ENCODE measurements at regions not wholly inside any gene's neighbourhood (a gene's known extent, or its start where the extent isn't known, plus 50 kb on each side); places are given as distances from the start of the nearest gene placed in this dataset.

DNA sequence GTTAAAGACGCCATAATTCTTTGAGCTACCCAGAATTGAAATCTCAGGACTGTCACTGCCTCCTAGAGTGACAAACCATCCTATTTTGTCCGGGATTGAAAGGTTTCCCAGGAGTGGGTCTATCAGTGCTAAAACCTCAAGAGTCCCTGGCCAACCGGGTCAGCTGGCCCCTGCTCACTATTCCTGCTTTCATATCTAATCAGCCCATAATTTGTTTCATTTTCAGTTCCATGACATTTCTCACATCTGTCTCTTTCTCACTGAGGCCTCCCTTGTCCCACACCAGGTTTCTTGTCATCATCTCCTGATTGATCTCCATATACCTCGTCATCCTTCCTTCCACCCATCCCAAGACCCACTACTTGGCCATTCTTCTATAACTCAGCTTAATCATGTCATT is 98.2 kb downstream of the SLC35B3 start:
- Histone ChIP-seq H3K27ac (no peak overlapping the region), H3K27me3 (no peaks in the 10 kb centered on the region), H3K4me1 (ENCODE audit: control insufficient read depth in 1 of 2, insufficient read depth in 1 of 2, low read depth in 1 of 2, low read length in 1 of 2) (no peaks in the 10 kb centered on the region), H3K4me3 (ENCODE audit: low read depth in 1 of 2, low read length in 1 of 2) (no peak overlapping the region), H3K36me3 (no peaks in the 10 kb centered on the region), H3K9me3 (no peaks in the 10 kb centered on the region)
- TF ChIP-seq, protein P1, sequence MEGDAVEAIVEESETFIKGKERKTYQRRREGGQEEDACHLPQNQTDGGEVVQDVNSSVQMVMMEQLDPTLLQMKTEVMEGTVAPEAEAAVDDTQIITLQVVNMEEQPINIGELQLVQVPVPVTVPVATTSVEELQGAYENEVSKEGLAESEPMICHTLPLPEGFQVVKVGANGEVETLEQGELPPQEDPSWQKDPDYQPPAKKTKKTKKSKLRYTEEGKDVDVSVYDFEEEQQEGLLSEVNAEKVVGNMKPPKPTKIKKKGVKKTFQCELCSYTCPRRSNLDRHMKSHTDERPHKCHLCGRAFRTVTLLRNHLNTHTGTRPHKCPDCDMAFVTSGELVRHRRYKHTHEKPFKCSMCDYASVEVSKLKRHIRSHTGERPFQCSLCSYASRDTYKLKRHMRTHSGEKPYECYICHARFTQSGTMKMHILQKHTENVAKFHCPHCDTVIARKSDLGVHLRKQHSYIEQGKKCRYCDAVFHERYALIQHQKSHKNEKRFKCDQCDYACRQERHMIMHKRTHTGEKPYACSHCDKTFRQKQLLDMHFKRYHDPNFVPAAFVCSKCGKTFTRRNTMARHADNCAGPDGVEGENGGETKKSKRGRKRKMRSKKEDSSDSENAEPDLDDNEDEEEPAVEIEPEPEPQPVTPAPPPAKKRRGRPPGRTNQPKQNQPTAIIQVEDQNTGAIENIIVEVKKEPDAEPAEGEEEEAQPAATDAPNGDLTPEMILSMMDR (IDR thresholded peaks at IDR 0.05): no peak

DNA sequence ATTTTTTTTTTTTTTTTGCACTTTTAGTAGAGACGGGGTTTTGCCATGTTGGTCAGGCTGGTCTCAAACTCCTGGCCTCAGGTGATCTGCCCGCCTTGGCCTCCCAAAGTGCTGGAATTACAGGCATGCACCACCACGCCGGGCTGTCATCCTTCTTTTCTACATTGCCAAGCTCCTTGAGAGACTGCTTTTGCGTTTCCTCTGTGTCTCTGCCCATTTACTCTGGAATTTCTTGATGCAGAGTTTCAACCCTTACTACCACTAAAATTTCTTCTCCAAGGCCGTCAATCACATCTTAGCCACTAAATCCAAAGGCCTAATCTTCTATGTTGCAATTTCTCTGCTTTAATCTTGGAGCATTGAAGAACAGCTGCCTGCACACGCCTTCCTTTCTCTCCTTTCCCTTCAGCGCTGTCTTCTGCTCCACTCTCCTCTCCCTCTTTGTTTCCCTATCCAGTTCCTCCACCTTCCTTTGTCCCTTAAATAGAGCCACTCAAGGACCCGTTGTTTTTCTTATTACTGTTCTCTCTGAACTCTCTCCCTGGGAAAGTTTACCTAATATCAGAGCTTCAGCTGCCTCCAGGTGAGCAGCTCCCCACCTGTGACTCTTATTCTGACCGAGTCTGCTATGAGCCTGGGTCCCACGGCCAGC is 98.8 kb downstream of the SLC35B3 start:
- TF ChIP-seq, protein P1 (IDR thresholded peaks at IDR 0.05): no peak
- Histone ChIP-seq H3K27me3 (no peaks in the 10 kb centered on the region), H3K36me3 (no peaks in the 10 kb centered on the region), H3K4me3 (ENCODE audit: low read depth in 1 of 2, low read length in 1 of 2) (no peak overlapping the region), H3K4me1 (ENCODE audit: control insufficient read depth in 1 of 2, insufficient read depth in 1 of 2, low read depth in 1 of 2, low read length in 1 of 2) (no peaks in the 10 kb centered on the region), H3K27ac (no peak overlapping the region), H3K9me3 (no peaks in the 10 kb centered on the region)

DNA sequence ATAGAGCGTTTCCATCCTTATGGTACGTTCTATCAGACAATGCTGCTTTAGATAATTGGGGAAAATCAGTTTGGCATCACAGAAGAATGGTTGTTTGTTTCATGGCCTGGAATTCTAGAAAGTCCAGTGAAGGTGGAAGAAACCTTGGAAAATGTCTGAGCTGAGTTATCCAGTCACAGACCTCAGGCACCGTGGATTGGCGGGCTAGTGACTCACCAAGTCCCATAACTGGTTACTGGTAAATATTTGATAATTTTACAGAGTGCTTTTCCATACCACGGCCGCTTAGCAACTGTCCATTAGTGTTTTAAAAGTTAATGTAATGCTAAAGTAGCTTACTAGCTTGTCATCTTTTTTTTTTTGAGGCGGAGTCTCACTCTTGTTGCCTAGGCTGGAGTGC is 99.4 kb downstream of the SLC35B3 start:
- TF ChIP-seq, protein P1 (IDR thresholded peaks at IDR 0.05): no peak
- no peaks in the 10 kb centered on the region for H3K9me3 ChIP-seq
- H3K4me3 ChIP-seq (ENCODE audit: low read depth in 1 of 2, low read length in 1 of 2): no peak overlapping the region
- H3K27ac ChIP-seq: no peak overlapping the region
- no peaks in the 10 kb centered on the region for H3K4me1 ChIP-seq (ENCODE audit: control insufficient read depth in 1 of 2, insufficient read depth in 1 of 2, low read depth in 1 of 2, low read length in 1 of 2)
- no peaks in the 10 kb centered on the region for H3K27me3 ChIP-seq
- H3K36me3 ChIP-seq: no peaks in the 10 kb centered on the region

DNA sequence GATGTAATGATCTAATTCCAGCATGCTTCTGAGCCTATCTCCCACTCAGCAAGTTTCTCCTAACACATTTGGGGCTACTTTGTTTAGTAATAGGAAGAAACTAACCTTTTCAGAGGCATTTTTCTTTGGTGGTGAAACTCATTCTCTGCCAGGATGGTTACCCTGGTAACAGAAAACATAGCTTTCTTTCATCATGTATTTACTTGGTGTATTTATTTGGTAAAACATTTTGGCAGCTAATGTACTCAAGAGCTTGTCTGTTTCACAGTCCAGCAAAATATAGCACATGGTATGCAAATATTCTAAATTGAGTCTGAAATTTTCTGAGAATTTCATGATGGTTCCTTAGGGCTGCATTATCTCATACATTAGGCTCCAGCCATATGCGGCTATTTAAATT is 100.0 kb downstream of the SLC35B3 start:
- Histone ChIP-seq H3K4me3 (ENCODE audit: low read depth in 1 of 2, low read length in 1 of 2) (no peak overlapping the region), H3K27ac (no peak overlapping the region), H3K36me3 (no peaks in the 10 kb centered on the region), H3K27me3 (no peaks in the 10 kb centered on the region), H3K4me1 (ENCODE audit: control insufficient read depth in 1 of 2, insufficient read depth in 1 of 2, low read depth in 1 of 2, low read length in 1 of 2) (no peaks in the 10 kb centered on the region), H3K9me3 (no peaks in the 10 kb centered on the region)
- TF ChIP-seq, protein P1 (IDR thresholded peaks at IDR 0.05): no peak

DNA sequence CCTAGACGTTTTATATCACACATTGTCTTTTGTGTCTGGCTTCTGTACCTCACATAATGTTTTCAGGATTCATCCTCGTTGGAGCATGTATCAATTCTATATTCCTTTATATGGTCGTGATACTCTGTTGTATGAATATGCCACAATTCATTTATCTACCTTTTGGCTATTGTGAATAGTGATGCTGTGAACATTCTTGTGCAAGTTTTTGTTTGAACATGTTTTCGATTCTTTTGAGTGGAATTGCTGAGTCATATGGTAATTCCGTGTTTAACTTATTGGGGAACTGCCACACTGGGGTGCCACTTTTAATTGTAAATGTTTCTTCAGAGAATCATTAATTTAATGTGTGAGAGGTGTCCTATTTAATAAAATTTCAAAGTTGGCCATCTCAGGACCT is 101.2 kb downstream of the SLC35B3 start:
- H3K27me3 ChIP-seq: no peaks in the 10 kb centered on the region
- no peak overlapping the region for H3K27ac ChIP-seq
- H3K4me1 ChIP-seq (ENCODE audit: control insufficient read depth in 1 of 2, insufficient read depth in 1 of 2, low read depth in 1 of 2, low read length in 1 of 2): no peaks in the 10 kb centered on the region
- H3K4me3 ChIP-seq (ENCODE audit: low read depth in 1 of 2, low read length in 1 of 2): no peak overlapping the region
- no peaks in the 10 kb centered on the region for H3K36me3 ChIP-seq
- H3K9me3 ChIP-seq: no peaks in the 10 kb centered on the region
- TF ChIP-seq, protein P1 (IDR thresholded peaks at IDR 0.05): no peak

Measured in neutrophil (primary cell).